ENCODE measurements at regions not wholly inside any gene's neighbourhood (a gene's known extent, or its start where the extent isn't known, plus 50 kb on each side); places are given as distances from the start of the nearest gene placed in this dataset.

GRCh38 chr18:44181951-44182747 lies 498.5 kb upstream of the SETBP1 start:
- no peak for TF ChIP-seq CTCF (conservative IDR thresholded peaks at IDR 0.05 in 1 of 2, IDR thresholded peaks at IDR 0.05 in 1 of 2; ENCODE audit: low read depth in 1 of 2, low read length in 2 of 2)
- no peak for TF ChIP-seq EZH2 (IDR thresholded peaks at IDR 0.05; ENCODE audit: low read length, missing control alignments)
